IMR-90 (cell line): ENCODE measurements at regions not wholly inside any gene's neighbourhood (a gene's known extent, or its start where the extent isn't known, plus 50 kb on each side); places are given as distances from the start of the nearest gene placed in this dataset.

Experiments
- CEBPB ChIP-seq: IDR thresholded peaks from 2 replicates; pipeline ENCODE4 v1.6.1; 2012; ENCODE audit warnings: low read depth, low read length, improper control_type of control experiment
- CTCF ChIP-seq: conservative IDR thresholded peaks from 2 replicates; pipeline ENCODE4 v1.5.1; 2012; ENCODE audit warnings: mild to moderate bottlenecking, low read depth, low read length, improper control_type of control experiment
- NFE2L2 ChIP-seq: fragments of 150-350 bp; IDR thresholded peaks from 2 replicates; pipeline ENCODE4 v1.6.1; 2016; ENCODE audit warnings: low read depth, mild to moderate bottlenecking, low read length
- POLR2A ChIP-seq: IDR thresholded peaks from 2 replicates; pipeline ENCODE4 v1.6.1; 2012; ENCODE audit warnings: mild to moderate bottlenecking, low read depth, low read length

- TF ChIP-seq CTCF = no peak
- no peak for TF ChIP-seq POLR2A
- no peak for TF ChIP-seq NFE2L2
- no peak for TF ChIP-seq CEBPB
Observed at GRCh38 chr16:54359081-54359480, 72.5 kb upstream of the IRX3 start.
